Neural crest cell (in vitro differentiated cells): ENCODE measurements at regions not wholly inside any gene's neighbourhood (a gene's known extent, or its start where the extent isn't known, plus 50 kb on each side); places are given as distances from the start of the nearest gene placed in this dataset.

ENCODE experiments used
- DNase-seq: peaks from one replicate; pipeline ENCODE4 v3.0.0; 2021; ENCODE audit warnings: low read depth, mixed read lengths, low spot score
- H3K27ac Mint-ChIP-seq: one replicate; pipeline ENCODE4 v1.8.0; 2021; ENCODE audit warnings: mild to moderate bottlenecking, mixed read lengths; ENCODE audit not compliant: unreplicated experiment
- H3K27me3 Mint-ChIP-seq: 2 replicates; pipeline ENCODE4 v1.8.0; 2021; ENCODE audit warnings: low read depth, mild to moderate bottlenecking, mixed read lengths
- H3K36me3 Mint-ChIP-seq: 2 replicates; pipeline ENCODE4 v1.8.0; 2021; ENCODE audit warnings: low read depth, mild to moderate bottlenecking, mixed read lengths
- H3K4me1 Mint-ChIP-seq: 2 replicates; pipeline ENCODE4 v1.8.0; 2021; ENCODE audit warnings: mixed read lengths
- H3K4me3 Mint-ChIP-seq: one replicate; pipeline ENCODE4 v1.8.0; 2021; ENCODE audit warnings: mild to moderate bottlenecking, mixed read lengths
- H3K9me3 Mint-ChIP-seq: 2 replicates; pipeline ENCODE4 v1.8.0; 2021; ENCODE audit warnings: mixed read lengths
- CTCF ChIP-seq: fragments of 200-600 bp; sonication (generic); conservative IDR thresholded peaks from 2 replicates; pipeline ENCODE4 v1.5.0; 2021; ENCODE audit warnings: antibody characterized with exemption, mild to moderate bottlenecking

- Mint-ChIP-seq H3K36me3 (no peaks in the 10 kb centered on the region), H3K9me3 (peaks cover 6% of the 10 kb centered on the region), H3K27ac (no peak overlapping the region), H3K4me3 (no peak overlapping the region), H3K27me3 (no peaks in the 10 kb centered on the region), H3K4me1 (peaks cover 4% of the 10 kb centered on the region)
- no peak for DNase-seq
- no peak for TF ChIP-seq CTCF
Observed at GRCh38 chr1:106646261-106646784, 410.2 kb upstream of the PRMT6 start.

GRCh38 chr1:106646816-106647215 is 409.7 kb upstream of the PRMT6 start:
- no peak overlapping the region for H3K27ac Mint-ChIP-seq
- no peak for TF ChIP-seq CTCF
- H3K9me3 Mint-ChIP-seq = peaks cover 6% of the 10 kb centered on the region

GRCh38 chr1:106651028-106651762 is 405.3 kb upstream of the PRMT6 start:
- no peak for DNase-seq
- no peak for TF ChIP-seq CTCF
- Mint-ChIP-seq H3K27ac (no peak overlapping the region), H3K4me3 (no peak overlapping the region), H3K9me3 (peaks cover 6% of the 10 kb centered on the region), H3K4me1 (peaks cover 5% of the 10 kb centered on the region), H3K27me3 (no peaks in the 10 kb centered on the region), H3K36me3 (no peaks in the 10 kb centered on the region)

More at GRCh38 chr1:106646816-106647215, 409.7 kb upstream of the PRMT6 start:
- Mint-ChIP-seq H3K4me1 (peaks cover 5% of the 10 kb centered on the region), H3K36me3 (no peaks in the 10 kb centered on the region), H3K4me3 (no peak overlapping the region), H3K27me3 (no peaks in the 10 kb centered on the region)
- DNase-seq = no peak

- no peak overlapping the region for H3K4me3 Mint-ChIP-seq
- no peaks in the 10 kb centered on the region for H3K4me1 Mint-ChIP-seq
- no peaks in the 10 kb centered on the region for H3K36me3 Mint-ChIP-seq
- H3K9me3 Mint-ChIP-seq = peaks cover 13% of the 10 kb centered on the region
- no peak overlapping the region for H3K27ac Mint-ChIP-seq
- H3K27me3 Mint-ChIP-seq = no peaks in the 10 kb centered on the region
- no peak for DNase-seq
- no peak for TF ChIP-seq CTCF
Observed at GRCh38 chr1:106659490-106660244, 396.8 kb upstream of the PRMT6 start.

GRCh38 chr1:106675558-106675957 is 380.9 kb upstream of the PRMT6 start:
- TF ChIP-seq CTCF = no peak
- Mint-ChIP-seq H3K4me1 (no peaks in the 10 kb centered on the region), H3K27ac (no peak overlapping the region), H3K9me3 (no peaks in the 10 kb centered on the region), H3K4me3 (no peak overlapping the region), H3K36me3 (no peaks in the 10 kb centered on the region), H3K27me3 (no peaks in the 10 kb centered on the region)
- no peak for DNase-seq
